Smooth muscle cell (in vitro differentiated cells): ENCODE measurements at regions not wholly inside any gene's neighbourhood (a gene's known extent, or its start where the extent isn't known, plus 50 kb on each side); places are given as distances from the start of the nearest gene placed in this dataset.
"Not testable (repeated sequence)": the region's sequence is repeated elsewhere in the genome, so short reads cannot be mapped to it uniquely, and the experiment has no call there.

ENCODE experiments used
- DNase-seq: peaks from one replicate; lab custom pipeline; 2025; ENCODE audit not compliant: unreplicated experiment; lab: John Stamatoyannopoulos, UW
- H2AFZ ChIP-seq: fragments of 200-600 bp; sonication (generic); 2 replicates; pipeline ENCODE4 v1.6.0; 2016; ENCODE audit warnings: antibody characterized with exemption, low read depth, mild to moderate bottlenecking
- H3F3A ChIP-seq: fragments of 200-600 bp; sonication (generic); 2 replicates; pipeline ENCODE4 v1.6.0; 2017; ENCODE audit warnings: antibody characterized with exemption, low read depth
- H3K27ac ChIP-seq: fragments of 200-600 bp; sonication (generic); 2 replicates; pipeline ENCODE4 v1.5.1; 2016; ENCODE audit warnings: low read depth, mild to moderate bottlenecking
- H3K27me3 ChIP-seq: fragments of 200-600 bp; sonication (generic); 2 replicates; pipeline ENCODE4 v1.6.1; 2016; ENCODE audit warnings: low read depth, mild to moderate bottlenecking
- H3K36me3 ChIP-seq: fragments of 200-600 bp; sonication (generic); 2 replicates; pipeline ENCODE4 v1.5.1; 2016; ENCODE audit warnings: low read depth
- H3K4me1 ChIP-seq: fragments of 200-600 bp; sonication (generic); 2 replicates; pipeline ENCODE4 v1.5.1; 2016; ENCODE audit warnings: low read depth
- H3K4me2 ChIP-seq: fragments of 200-600 bp; sonication (generic); 2 replicates; pipeline ENCODE4 v1.6.0; 2016; ENCODE audit warnings: mild to moderate bottlenecking
- H3K4me3 ChIP-seq: fragments of 200-600 bp; sonication (generic); 2 replicates; pipeline ENCODE4 v1.5.1; 2016; ENCODE audit warnings: mild to moderate bottlenecking
- H3K79me2 ChIP-seq: fragments of 200-600 bp; sonication (generic); 2 replicates; pipeline ENCODE4 v1.6.0; 2016; ENCODE audit warnings: low read depth, mild to moderate bottlenecking
- H3K9ac ChIP-seq: fragments of 200-600 bp; sonication (generic); 2 replicates; pipeline ENCODE4 v1.6.0; 2016; ENCODE audit warnings: low read depth
- H3K9me3 ChIP-seq: fragments of 200-600 bp; sonication (generic); replicated peaks from 2 replicates; pipeline ENCODE4 v1.5.1; 2016; ENCODE audit warnings: low read depth
- H4K20me1 ChIP-seq: fragments of 200-600 bp; sonication (generic); 2 replicates; pipeline ENCODE4 v1.6.0; 2016; ENCODE audit warnings: low read depth
- CTCF ChIP-seq: fragments of 200-600 bp; sonication (generic); IDR thresholded peaks from 2 replicates; pipeline ENCODE4 v1.5.1; 2017; ENCODE audit warnings: borderline replicate concordance, mild to moderate bottlenecking, antibody characterized with exemption; ENCODE audit not compliant: insufficient read depth, poor library complexity, severe bottlenecking
- WGBS: methylation state at CpG from one replicate; pipeline ENCODE4 v1.1.7; 2016; ENCODE audit warnings: low lambda C conversion rate; 5-methylcytosine and 5-hydroxymethylcytosine counted together

- H4K20me1 ChIP-seq: no peaks in the 10 kb centered on the region
- no peaks in the 10 kb centered on the region for H3F3A ChIP-seq
- H3K4me1 ChIP-seq: no peaks in the 10 kb centered on the region
- H2AFZ ChIP-seq: no peak overlapping the region
- no peaks in the 10 kb centered on the region for H3K27me3 ChIP-seq
- no peak overlapping the region for H3K4me2 ChIP-seq
- H3K4me3 ChIP-seq: no peak overlapping the region
- DNase-seq: no peak
- TF ChIP-seq CTCF: no peak
- WGBS: 91% methylated on average over 44 of the region's 44 CpGs
- no peak overlapping the region for H3K27ac ChIP-seq
- no peak overlapping the region for H3K9ac ChIP-seq
- H3K36me3 ChIP-seq: no peaks in the 10 kb centered on the region
- no peaks in the 10 kb centered on the region for H3K79me2 ChIP-seq
- H3K9me3 ChIP-seq: peaks cover 35% of the 10 kb centered on the region
These were observed 753.6 kb upstream of the TPTE start for GRCh38 chr21:9767592-9768375.

- peaks cover 37% of the 10 kb centered on the region for H3K9me3 ChIP-seq
- WGBS: 91% methylated on average over 21 of the region's 21 CpGs
- not testable (repeated sequence) for DNase-seq
These were observed 752.8 kb upstream of the TPTE start for GRCh38 chr21:9768376-9769130.

GRCh38 chr21:9769131-9769498 lies 752.3 kb upstream of the TPTE start:
- H3K4me1 ChIP-seq, H3K4me2 ChIP-seq, H3K79me2 ChIP-seq, H3K9ac ChIP-seq, H3K4me3 ChIP-seq, DNase-seq, H3F3A ChIP-seq, H3K27ac ChIP-seq, H4K20me1 ChIP-seq, H3K36me3 ChIP-seq, H2AFZ ChIP-seq, H3K27me3 ChIP-seq: not testable (repeated sequence)
- 75% methylated on average over 9 of the region's 9 CpGs for WGBS
- peaks cover 35% of the 10 kb centered on the region for H3K9me3 ChIP-seq

More at GRCh38 chr21:9768376-9769130, 752.8 kb upstream of the TPTE start:
- not testable (repeated sequence) for H3K79me2 ChIP-seq, H3K4me3 ChIP-seq, H2AFZ ChIP-seq, H3K27ac ChIP-seq, H3K4me2 ChIP-seq, H4K20me1 ChIP-seq, H3K4me1 ChIP-seq, H3K27me3 ChIP-seq, H3F3A ChIP-seq, H3K9ac ChIP-seq, H3K36me3 ChIP-seq

- 68% methylated on average over 17 of the region's 17 CpGs for WGBS
- H4K20me1 ChIP-seq, H3K4me3 ChIP-seq, H3K79me2 ChIP-seq, H3K4me1 ChIP-seq, H3K9ac ChIP-seq, H2AFZ ChIP-seq, H3K27me3 ChIP-seq, H3F3A ChIP-seq, H3K4me2 ChIP-seq, H3K36me3 ChIP-seq, DNase-seq, H3K27ac ChIP-seq: not testable (repeated sequence)
- H3K9me3 ChIP-seq: peaks cover 41% of the 10 kb centered on the region
These were observed 751.4 kb upstream of the TPTE start for GRCh38 chr21:9769718-9770690.

- H4K20me1 ChIP-seq, H3K27me3 ChIP-seq, H3F3A ChIP-seq, DNase-seq, H3K4me1 ChIP-seq, H3K4me3 ChIP-seq, H3K79me2 ChIP-seq, H3K36me3 ChIP-seq, H3K4me2 ChIP-seq, H3K27ac ChIP-seq, H3K9ac ChIP-seq, H2AFZ ChIP-seq: not testable (repeated sequence)
- WGBS: 71% methylated on average over 17 of the region's 17 CpGs
- H3K9me3 ChIP-seq: peaks cover 47% of the 10 kb centered on the region
These were observed 749.7 kb upstream of the TPTE start for GRCh38 chr21:9771466-9772347.
